DMS53 (cell line): ENCODE measurements at regions not wholly inside any gene's neighbourhood (a gene's known extent, or its start where the extent isn't known, plus 50 kb on each side); places are given as distances from the start of the nearest gene placed in this dataset.
"Not testable (repeated sequence)": the region's sequence is repeated elsewhere in the genome, so short reads cannot be mapped to it uniquely, and the experiment has no call there.

Experiments
- DNase-seq: peaks from one replicate; lab custom pipeline; 2025; lab: John Stamatoyannopoulos, UW

GRCh38 chr21:20902998-20903397 is 95.2 kb upstream of the NCAM2 start:
- DNase-seq = no peak

GRCh38 chr21:20927555-20927954 is 70.7 kb upstream of the NCAM2 start:
- DNase-seq = not testable (repeated sequence)

- DNase-seq = no peak
These were observed 55.7 kb upstream of the NCAM2 start for GRCh38 chr21:20942523-20942922.

- DNase-seq = no peak
These were observed 54.6 kb upstream of the NCAM2 start for GRCh38 chr21:20943561-20943997.

GRCh38 chr21:20944139-20944538 is 54.1 kb upstream of the NCAM2 start:
- DNase-seq = no peak

- DNase-seq = no peak
These were observed 51.5 kb upstream of the NCAM2 start for GRCh38 chr21:20946701-20947100.
